DND-41 (cell line): ENCODE measurements at regions not wholly inside any gene's neighbourhood (a gene's known extent, or its start where the extent isn't known, plus 50 kb on each side); places are given as distances from the start of the nearest gene placed in this dataset.

Experiments used
- EZH2 ChIP-seq: IDR thresholded peaks from 3 replicates; pipeline ENCODE4 v1.6.1; 2012; ENCODE audit warnings: borderline replicate concordance, low read depth, mild to moderate bottlenecking, moderate library complexity, low read length, inconsistent platforms; ENCODE audit not compliant: severe bottlenecking
- TF ChIP-seq, protein P1 (sequence below): IDR thresholded peaks from 2 replicates; pipeline ENCODE4 v1.5.1; 2012; ENCODE audit warnings: borderline replicate concordance, low read length, moderate library complexity, mild to moderate bottlenecking; ENCODE audit not compliant: poor library complexity, severe bottlenecking; ENCODE audit errors: extremely low read depth

DNA sequence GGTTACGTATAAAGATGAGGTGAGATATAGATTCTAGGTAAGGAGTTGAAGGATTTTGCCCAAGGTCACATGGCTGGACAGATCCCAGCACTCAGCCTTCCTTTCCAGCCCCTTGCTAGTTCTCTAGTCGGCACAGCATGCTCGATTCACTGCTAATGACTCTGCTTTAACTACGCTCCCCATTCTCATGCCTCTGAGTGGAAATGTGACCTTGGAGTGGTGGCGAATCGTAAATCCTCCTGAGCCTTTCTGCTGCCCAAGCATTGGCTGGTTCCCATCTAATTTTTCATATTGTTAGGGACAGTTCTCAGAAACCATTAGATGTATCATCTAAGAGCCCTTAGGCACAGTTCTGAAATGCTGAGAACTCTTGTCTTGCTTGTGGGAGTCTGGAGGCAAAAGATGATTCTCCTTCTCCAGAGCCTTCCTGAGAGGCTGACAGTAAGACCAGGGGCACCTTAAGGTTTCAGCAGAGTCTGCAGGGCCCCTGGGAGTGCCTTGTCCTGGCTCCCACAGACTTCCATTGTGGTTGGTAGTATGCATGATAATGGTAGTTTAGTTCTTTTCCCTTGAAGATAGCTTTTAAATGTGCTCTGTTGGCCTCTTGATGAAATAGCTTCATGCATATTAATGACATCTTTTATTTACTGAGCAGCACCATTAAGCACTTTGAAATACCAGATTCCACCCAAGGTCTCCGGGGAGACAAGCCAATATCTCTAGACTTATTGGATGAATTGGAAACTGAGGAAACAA, 377.8 kb upstream of the SLC14A2 start:
- TF ChIP-seq, protein P1, sequence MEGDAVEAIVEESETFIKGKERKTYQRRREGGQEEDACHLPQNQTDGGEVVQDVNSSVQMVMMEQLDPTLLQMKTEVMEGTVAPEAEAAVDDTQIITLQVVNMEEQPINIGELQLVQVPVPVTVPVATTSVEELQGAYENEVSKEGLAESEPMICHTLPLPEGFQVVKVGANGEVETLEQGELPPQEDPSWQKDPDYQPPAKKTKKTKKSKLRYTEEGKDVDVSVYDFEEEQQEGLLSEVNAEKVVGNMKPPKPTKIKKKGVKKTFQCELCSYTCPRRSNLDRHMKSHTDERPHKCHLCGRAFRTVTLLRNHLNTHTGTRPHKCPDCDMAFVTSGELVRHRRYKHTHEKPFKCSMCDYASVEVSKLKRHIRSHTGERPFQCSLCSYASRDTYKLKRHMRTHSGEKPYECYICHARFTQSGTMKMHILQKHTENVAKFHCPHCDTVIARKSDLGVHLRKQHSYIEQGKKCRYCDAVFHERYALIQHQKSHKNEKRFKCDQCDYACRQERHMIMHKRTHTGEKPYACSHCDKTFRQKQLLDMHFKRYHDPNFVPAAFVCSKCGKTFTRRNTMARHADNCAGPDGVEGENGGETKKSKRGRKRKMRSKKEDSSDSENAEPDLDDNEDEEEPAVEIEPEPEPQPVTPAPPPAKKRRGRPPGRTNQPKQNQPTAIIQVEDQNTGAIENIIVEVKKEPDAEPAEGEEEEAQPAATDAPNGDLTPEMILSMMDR: no peak
- no peak for TF ChIP-seq EZH2
